Stimulated activated CD8-positive, alpha-beta memory T cell treated with anti-CD3 and anti-CD28 coated beads, Interleukin-2, amount 100 ng/mL, for 1 hour (primary cell): ENCODE measurements at regions not wholly inside any gene's neighbourhood (a gene's known extent, or its start where the extent isn't known, plus 50 kb on each side); places are given as distances from the start of the nearest gene placed in this dataset.
"Not testable (repeated sequence)": the region's sequence is repeated elsewhere in the genome, so short reads cannot be mapped to it uniquely, and the experiment has no call there.

Experiments used
- DNase-seq, 2 donors: peaks; one replicate each; pipeline ENCODE4 v3.0.0-alpha.2; 2020; ENCODE audit warnings: low read depth in 2 of 2

- DNase-seq: no peak
Observed at GRCh38 chr2:125707611-125708010, 948.3 kb upstream of the GYPC start.

DNA sequence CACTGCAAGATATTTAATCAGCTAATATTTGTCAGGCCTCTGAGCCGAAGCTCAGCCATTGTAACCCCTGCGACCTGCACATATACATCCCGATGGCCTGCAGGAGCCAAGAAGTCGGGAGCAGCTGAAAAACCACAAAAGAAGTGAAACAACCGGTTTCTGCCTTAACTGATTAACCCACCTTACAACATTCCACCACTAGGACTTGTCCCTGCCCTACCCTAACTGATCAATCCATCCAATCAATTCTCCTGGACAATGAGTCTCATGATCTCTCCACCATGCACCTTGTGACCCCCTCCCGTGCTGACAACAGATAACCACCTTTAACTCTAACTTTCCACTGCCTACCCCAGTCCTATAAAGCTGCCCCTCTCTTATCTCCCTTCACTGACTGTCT lies 945.4 kb upstream of the GYPC start:
- DNase-seq: no peak

GRCh38 chr2:125711075-125711474 lies 944.9 kb upstream of the GYPC start:
- DNase-seq: no peak

GRCh38 chr2:125713533-125713932 lies 942.4 kb upstream of the GYPC start:
- DNase-seq: no peak

- no peak for DNase-seq
Observed at GRCh38 chr2:125721072-125721721, 934.8 kb upstream of the GYPC start.

DNA sequence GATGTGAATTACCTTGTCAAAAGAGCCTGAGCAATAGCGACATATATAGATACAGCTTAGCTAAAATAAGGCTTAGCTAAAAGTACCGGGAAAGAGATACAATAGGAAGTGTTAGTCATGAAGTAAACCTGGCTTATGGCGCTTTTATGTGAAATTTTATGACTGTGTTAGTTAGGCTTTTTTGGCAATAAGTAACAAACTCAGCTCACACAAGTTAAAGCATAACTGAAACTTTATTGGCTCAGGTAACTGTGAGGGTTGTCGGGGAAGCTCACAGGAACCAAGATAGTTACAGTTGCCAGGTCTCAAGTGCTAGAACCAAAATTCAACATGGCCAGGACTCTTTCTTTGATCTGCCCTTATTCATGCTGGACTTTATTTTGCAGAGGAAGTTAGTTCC lies 925.0 kb upstream of the GYPC start:
- DNase-seq: no peak

DNA sequence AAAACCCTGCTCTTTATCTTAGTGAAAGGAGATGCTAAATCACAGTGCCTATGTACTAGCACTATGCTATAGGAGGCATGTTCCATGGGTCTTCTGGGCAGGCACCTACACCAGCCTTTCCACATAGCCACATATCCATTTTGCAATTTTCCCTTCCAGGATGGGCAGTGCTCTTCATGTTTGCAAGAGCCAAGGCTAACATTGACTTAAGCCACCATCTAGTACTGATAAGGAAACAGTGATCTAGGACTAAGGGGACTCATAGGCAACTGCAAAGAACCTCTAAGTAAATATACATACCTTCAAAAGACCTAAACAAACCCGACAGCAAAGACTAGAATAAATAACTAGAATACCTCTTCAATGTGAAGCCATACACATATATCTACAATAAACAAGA lies 919.7 kb upstream of the GYPC start:
- DNase-seq: no peak

DNA sequence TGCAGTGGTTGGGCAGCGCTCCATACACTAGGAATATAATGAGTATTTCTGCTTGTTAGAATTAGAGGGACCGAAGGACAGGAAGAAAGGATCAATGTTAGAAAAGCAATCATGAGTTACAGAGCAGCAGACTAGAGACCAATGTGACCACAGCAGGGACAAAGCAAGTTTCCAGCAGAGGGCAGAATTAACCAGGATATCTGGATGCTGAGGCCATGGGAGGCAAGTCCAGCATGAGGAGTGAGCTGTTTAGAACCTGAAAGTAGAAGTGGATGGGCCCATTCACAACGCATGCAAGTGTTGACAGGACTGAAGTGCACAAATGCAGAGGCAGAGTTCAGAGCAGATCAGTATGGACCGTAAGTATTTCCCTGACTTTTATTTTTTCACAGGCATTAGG lies 910.4 kb upstream of the GYPC start:
- no peak for DNase-seq

- DNase-seq: no peak
Observed at GRCh38 chr2:125746321-125747164, 909.4 kb upstream of the GYPC start.

- DNase-seq: no peak
Observed at GRCh38 chr2:125747165-125747425, 908.9 kb upstream of the GYPC start.

GRCh38 chr2:125756431-125756830 lies 899.5 kb upstream of the GYPC start:
- no peak for DNase-seq

- DNase-seq: no peak
Observed at GRCh38 chr2:125796784-125797183, 859.2 kb upstream of the GYPC start.

DNA sequence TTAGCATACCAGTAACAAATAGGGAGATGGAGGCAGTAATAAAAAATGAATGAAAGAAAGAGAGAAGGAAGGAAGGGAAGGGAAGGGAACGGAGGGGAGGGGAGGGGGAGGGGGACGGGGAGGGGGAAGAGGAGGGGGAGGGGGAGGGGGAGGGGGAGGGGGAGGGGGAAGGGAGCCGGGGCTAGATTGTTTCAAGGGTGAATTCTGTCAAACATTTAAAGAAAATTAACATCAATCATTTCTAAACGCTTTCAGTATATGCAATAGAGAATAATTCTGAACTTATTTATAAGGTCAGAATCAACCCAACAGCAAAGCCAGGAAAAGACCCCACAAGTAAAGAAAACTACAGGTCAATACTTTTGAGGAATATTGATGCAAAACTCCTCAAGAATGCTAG lies 858.8 kb upstream of the GYPC start:
- DNase-seq: no peak

- no peak for DNase-seq
Observed at GRCh38 chr2:125822746-125823145, 833.2 kb upstream of the GYPC start.

DNA sequence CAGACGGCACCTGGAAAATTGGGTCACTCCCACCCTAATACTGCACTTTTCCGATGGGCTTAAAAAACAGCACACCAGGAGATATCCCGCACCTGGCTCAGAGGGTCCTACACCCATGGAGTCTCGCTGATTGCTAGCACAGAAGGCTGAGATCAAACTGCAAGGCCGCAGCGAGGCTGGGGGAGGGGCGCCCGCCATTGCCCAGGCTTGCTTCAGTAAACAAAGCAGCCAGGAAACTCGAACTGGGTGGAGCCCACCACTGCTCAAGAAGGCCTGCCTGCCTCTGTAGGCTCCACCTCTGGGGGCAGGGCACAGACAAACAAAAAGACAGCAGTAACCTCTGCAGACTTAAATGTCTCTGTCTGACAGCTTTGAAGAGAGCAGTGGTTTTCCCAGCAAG lies 830.2 kb upstream of the GYPC start:
- not testable (repeated sequence) for DNase-seq

DNA sequence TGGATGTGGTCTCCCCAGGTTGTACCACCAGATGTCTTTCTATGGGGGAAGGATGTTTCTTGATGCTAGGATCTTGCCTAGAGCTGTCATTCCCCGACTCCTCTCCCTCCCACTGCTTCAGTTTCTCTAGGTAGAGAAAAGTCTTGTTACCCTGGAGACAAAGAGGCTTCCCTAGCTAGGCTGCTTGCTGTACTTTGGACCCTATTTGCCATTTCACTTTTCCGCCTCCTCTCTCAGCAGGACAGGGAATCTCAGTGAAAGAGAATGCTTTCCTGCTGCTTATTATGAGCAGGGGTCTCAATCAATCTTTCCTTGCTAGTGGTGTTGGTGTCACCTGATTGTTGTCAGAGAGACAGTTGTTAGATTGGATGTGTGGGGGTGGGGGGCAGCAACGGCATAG lies 818.8 kb upstream of the GYPC start:
- DNase-seq: no peak

DNA sequence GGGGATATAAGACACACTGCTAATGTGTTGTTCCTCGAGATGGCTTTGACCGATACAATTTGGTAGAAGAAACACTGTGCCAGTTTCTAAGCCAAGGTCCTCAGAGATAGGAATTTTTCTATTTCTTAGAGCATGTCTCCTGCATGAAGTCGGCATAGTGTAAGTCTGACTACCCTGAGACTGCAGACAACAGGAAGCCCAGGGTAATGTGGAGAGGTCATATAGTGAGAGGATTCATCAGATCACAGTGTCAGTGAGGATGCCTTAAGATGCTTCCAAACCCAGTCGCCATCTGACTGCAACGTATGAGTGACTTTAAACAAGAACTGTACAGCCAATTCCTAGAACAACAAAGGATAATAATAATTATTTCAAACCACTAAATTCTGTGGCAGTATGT lies 818.3 kb upstream of the GYPC start:
- DNase-seq: no peak

DNA sequence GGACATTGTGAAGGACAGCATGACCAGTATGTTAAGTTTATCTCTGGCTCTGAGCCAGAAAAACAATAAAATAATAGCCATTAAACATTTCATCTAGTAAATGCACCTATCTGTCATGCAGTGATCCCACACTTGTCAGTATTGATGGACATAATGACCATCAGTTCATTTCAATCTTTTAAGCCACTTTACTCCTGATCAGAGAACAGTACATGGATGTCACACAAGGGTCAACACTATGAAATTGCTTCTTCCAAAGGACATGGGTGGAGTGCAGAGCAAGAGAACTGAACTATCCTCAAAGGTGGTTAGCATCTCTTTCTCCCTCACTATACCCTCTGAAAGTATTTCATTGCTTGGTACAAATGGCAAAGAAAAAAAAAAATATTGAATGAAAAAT lies 816.0 kb upstream of the GYPC start:
- no peak for DNase-seq

GRCh38 chr2:125842041-125842440 lies 813.9 kb upstream of the GYPC start:
- no peak for DNase-seq

DNA sequence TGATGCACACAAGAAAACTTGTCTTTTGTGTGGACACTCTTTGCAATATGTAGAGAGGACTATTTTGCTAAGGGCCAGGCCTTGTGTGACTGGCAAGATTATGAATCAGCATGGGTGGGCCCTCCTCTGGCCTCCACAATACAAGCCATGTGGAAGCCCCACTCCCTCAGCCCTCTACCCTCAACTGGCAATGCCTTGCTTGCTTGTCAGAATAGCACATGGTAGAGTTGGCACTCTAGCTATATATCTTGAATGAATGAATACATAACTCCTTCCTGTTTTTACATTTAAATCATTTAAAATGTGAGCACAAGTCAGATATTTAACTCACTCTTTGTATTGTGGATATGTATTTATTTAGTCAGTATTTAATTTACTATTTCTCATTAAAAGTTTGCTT lies 805.4 kb upstream of the GYPC start:
- no peak for DNase-seq

DNA sequence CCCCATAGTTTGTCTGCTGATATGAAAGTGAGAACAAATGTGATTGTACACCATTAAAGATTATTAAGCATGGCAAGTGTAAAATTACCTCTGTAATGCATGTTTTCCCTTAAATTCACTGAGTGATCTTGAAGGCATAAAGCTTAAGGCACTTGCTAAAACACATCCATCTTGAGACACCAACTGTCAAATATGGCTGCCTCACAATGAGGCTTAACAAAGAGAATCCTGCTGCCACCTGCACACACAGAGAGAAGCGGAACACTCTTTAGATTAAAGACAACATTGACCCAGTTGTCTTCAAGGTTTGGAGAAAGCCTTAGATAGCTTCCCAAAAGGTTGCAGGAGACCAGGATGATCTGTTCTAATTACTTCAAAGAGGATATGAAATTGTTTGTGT lies 803.6 kb upstream of the GYPC start:
- no peak for DNase-seq

GRCh38 chr2:125853626-125854025 lies 802.3 kb upstream of the GYPC start:
- no peak for DNase-seq

DNA sequence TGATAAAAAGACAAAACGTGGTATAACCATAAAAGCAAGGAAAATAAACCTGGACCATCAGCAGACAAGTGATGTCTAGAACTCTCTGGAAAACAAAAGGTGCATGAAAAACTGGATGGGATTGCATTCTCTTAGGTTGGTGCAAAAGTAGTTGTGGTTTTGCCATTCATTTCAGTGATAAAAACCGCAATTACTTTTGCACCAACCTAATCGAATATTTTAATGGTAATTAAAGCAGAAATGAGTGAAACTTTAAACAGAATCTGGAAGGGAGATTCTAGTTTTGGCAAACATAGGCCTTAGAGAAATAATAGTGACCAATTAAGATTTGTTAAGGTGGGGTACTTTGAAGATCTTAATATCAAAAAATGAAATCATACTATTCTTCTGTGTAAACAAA lies 800.8 kb upstream of the GYPC start:
- DNase-seq: no peak
